Stomach (tissue), 4 donors: ENCODE measurements at regions not wholly inside any gene's neighbourhood (a gene's known extent, or its start where the extent isn't known, plus 50 kb on each side); places are given as distances from the start of the nearest gene placed in this dataset.

Experiments
- EP300 ChIP-seq: sonication (generic); formaldehyde crosslinking; IDR thresholded peaks from one replicate; pipeline ENCODE4 v1.6.1; 2017; ENCODE audit warnings: antibody characterized with exemption
- POLR2A ChIP-seq, 4 donors: fragments of 450-650 bp; IDR thresholded peaks; one replicate each; pipeline ENCODE4 v1.6.1; 2016; ENCODE audit warnings: antibody characterized with exemption in 4 of 4, control low read depth in 2 of 4, mild to moderate bottlenecking in 1 of 4, moderate library complexity in 1 of 4
- POLR2AphosphoS5 ChIP-seq, 3 donors: sonication (generic); formaldehyde crosslinking; IDR thresholded peaks; one replicate each; pipeline ENCODE4 v1.6.1; 2016; ENCODE audit warnings: antibody characterized with exemption in 3 of 3
- TF ChIP-seq, protein P1 (sequence below), 7 experiments: fragments of 450-650 bp in 4 of 7; fragments of 200-600 bp in 3 of 7; sonication (generic) in 3 of 7; IDR thresholded peaks; one replicate each; pipeline ENCODE4 v1.5.1; 2016 to 2019; ENCODE audit warnings: antibody characterized with exemption in 7 of 7, control low read depth in 2 of 7, mild to moderate bottlenecking in 1 of 7

DNA sequence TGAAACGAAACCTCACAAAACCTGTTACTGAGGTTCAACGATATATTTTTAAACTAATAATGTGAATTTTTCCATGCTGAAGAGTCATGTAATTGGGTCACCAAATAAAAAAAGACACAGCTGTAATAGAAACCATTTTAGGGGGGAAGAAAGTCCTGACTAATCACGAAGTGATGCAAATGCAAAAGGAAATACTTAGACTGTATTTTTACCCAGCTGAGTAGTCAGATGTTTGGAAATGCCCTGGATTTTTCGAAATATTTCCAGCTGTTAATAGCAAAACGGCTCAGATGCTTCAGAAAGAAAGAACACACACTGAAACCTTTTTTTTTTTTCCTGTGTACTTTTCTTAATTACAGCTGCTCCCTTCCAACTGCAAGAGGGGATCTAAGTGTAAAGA is 210.3 kb downstream of the SETD4 start:
- TF ChIP-seq POLR2AphosphoS5 (IDR thresholded peaks at IDR 0.05) (no peak), EP300 (no peak), POLR2A (IDR thresholded peaks at IDR 0.05) (no peak)
- TF ChIP-seq, protein P1, sequence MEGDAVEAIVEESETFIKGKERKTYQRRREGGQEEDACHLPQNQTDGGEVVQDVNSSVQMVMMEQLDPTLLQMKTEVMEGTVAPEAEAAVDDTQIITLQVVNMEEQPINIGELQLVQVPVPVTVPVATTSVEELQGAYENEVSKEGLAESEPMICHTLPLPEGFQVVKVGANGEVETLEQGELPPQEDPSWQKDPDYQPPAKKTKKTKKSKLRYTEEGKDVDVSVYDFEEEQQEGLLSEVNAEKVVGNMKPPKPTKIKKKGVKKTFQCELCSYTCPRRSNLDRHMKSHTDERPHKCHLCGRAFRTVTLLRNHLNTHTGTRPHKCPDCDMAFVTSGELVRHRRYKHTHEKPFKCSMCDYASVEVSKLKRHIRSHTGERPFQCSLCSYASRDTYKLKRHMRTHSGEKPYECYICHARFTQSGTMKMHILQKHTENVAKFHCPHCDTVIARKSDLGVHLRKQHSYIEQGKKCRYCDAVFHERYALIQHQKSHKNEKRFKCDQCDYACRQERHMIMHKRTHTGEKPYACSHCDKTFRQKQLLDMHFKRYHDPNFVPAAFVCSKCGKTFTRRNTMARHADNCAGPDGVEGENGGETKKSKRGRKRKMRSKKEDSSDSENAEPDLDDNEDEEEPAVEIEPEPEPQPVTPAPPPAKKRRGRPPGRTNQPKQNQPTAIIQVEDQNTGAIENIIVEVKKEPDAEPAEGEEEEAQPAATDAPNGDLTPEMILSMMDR (IDR thresholded peaks at IDR 0.05), result no peak
